ENCODE measurements at regions not wholly inside any gene's neighbourhood (a gene's known extent, or its start where the extent isn't known, plus 50 kb on each side); places are given as distances from the start of the nearest gene placed in this dataset.

- TF ChIP-seq GATA2 (IDR thresholded peaks at IDR 0.05; ENCODE audit: low read depth, low read length): no peak
- no peak for TF ChIP-seq GATA3 (IDR thresholded peaks at IDR 0.05; ENCODE audit: low read depth, low read length)
These were observed 132.7 kb upstream of the MID1 start for GRCh38 chrX:10753116-10753515.

Measured in SH-SY5Y (cell line).